Heart right ventricle (tissue), 16 donors: ENCODE measurements at regions not wholly inside any gene's neighbourhood (a gene's known extent, or its start where the extent isn't known, plus 50 kb on each side); places are given as distances from the start of the nearest gene placed in this dataset.

Source experiments
- ATAC-seq, 8 donors: fragments of 200-7000 bp; cut with Tn5 transposase; one replicate each; pipeline ENCODE4 v1.9.1; 2020; ENCODE audit warnings: mild to moderate bottlenecking in 8 of 8, moderate library complexity in 8 of 8, moderate number of reproducible peaks in 1 of 8
- DNase-seq, 2 donors: peaks; one replicate each; pipeline ENCODE4 v3.0.0-alpha.2; 2020
- H3K27ac ChIP-seq, 10 donors: fragments of 200-600 bp; sonication (generic) in 2 of 10; one replicate each; pipeline versions ENCODE4 v1.5.0 to v1.8.0; 2020 to 2022; ENCODE audit warnings: mild to moderate bottlenecking in 3 of 10
- H3K27me3 ChIP-seq, 7 donors: fragments of 200-600 bp; one replicate each; pipeline ENCODE4 v1.8.0; 2021 to 2022; ENCODE audit warnings: mild to moderate bottlenecking in 2 of 7
- H3K36me3 ChIP-seq, 9 donors: fragments of 200-600 bp; sonication (generic) in 1 of 9; one replicate each; pipeline versions ENCODE4 v1.5.0 to v1.8.0; 2020 to 2022; ENCODE audit warnings: mild to moderate bottlenecking in 2 of 9
- H3K4me1 ChIP-seq, 9 donors: fragments of 200-600 bp; sonication (generic) in 1 of 9; one replicate each; pipeline versions ENCODE4 v1.5.0 to v1.8.0; 2020 to 2022; ENCODE audit warnings: mild to moderate bottlenecking in 4 of 9
- H3K4me3 ChIP-seq, 10 donors: fragments of 200-600 bp; sonication (generic) in 2 of 10; one replicate each; pipeline versions ENCODE4 v1.5.0 to v1.8.0; 2020 to 2022; ENCODE audit warnings: mild to moderate bottlenecking in 7 of 10, moderate library complexity in 2 of 10
- H3K9me3 ChIP-seq, 11 donors: fragments of 200-600 bp in 10 of 11; sonication (generic) in 2 of 11; one replicate each; pipeline versions ENCODE4 v1.5.0 to v1.8.0; 2013 to 2022; ENCODE audit warnings: mild to moderate bottlenecking in 2 of 11, control low read depth in 1 of 11, moderate library complexity in 1 of 11
- CTCF ChIP-seq, 9 donors: fragments of 200-600 bp; sonication (generic) in 2 of 9; IDR thresholded peaks; one replicate each; pipeline versions ENCODE4 v1.5.0 to v1.8.0; 2021 to 2022; ENCODE audit warnings: antibody characterized with exemption in 9 of 9, mild to moderate bottlenecking in 5 of 9, moderate library complexity in 1 of 9
- WGBS, 2 donors: extraction: QIAGEN DNeasy Blood & Tissue Kit; methylation state at CpG; one replicate each; pipeline ENCODE4 v1.1.7; 2013; ENCODE audit warnings: inconsistent platforms in 1 of 2; 5-methylcytosine and 5-hydroxymethylcytosine counted together
- intact Hi-C, 10 donors: fragments of 100-400 bp; cut with DNase I; formaldehyde crosslinking; loops; one replicate each; pipeline versions ENCODE4 v1.11.1 to v1.14.2; 2022
- donor health status: Arrhythmogenic right ventricular cardiomyopathy.
- donor health status: ischemic (EF 13 %, LVEDD 7.1; RV severe dilation, severe dysfunction).
- donor health status: healthy with polysubstance abuse.
- donor health status: DM: no; HTN: yes; CAD: no.
- donor health status: DM: no; HTN: no; CAD: no.
- donor health status: ischemic (EF 25% LVEDD 6.9; RV normal size, moderate dysfunction).
- donor health status: ischemic (EF 25% LVEDD 5.7; RV mildly dilated, moderate dysfunction).
- donor health status: healthy.
- donor health status: DM: yes; HTN: yes; CAD: no.
- donor health status: Ischemic cardiomyopathy.
- donor health status: ischemic (EF 35%, LVEDD 5.7; RV mildly dilated, moderate dysfunction).
- donor health status: nonischemic (EF 11% LVEDD 7.7; RV severe dilation, severe dysfunction).
- donor health status: DM: yes; HTN: yes; CAD: no.
- donor health status: PGD.
- donor health status: ischemic (EF 29% LVEDD 5.4; RV normal size, mild dysfunction).
- donor health status: nonischemic (EF 23%, LVEDD 6.1; RV moderate dilation, normal function).

DNA sequence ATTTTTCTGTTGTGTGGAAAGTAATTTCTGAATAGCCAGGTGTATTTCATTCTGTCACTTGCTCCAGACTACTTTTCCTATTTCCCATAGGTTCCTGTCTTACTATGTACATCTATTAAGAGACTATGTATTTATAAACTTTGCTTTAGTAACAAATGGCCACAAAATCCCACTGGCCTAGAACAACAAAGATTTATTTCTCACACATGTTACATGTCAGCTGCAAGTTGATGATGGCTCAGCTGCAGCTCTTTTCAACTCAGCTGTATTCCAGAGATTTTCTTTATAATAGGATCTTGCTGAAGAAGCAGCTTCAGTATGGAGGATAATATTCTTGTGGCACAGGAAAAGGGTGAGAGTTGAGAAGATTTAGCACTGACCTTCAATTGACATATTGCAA is 539.6 kb upstream of the LRRC4C start:
- DNase-seq (no peak), ATAC-seq (no peak)
- H3K36me3 ChIP-seq: no peaks in the 10 kb centered on the region
- no peaks in the 10 kb centered on the region for H3K27me3 ChIP-seq
- peaks cover 0 to 11% (median 0%) of the 10 kb centered on the region in 11 donors for H3K9me3 ChIP-seq
- no peak for TF ChIP-seq CTCF (IDR thresholded peaks at IDR 0.05)
- no peak overlapping the region for H3K27ac ChIP-seq
- no peaks in the 10 kb centered on the region for H3K4me1 ChIP-seq
- intact Hi-C loops: no loop called here
- no peak overlapping the region for H3K4me3 ChIP-seq

DNA sequence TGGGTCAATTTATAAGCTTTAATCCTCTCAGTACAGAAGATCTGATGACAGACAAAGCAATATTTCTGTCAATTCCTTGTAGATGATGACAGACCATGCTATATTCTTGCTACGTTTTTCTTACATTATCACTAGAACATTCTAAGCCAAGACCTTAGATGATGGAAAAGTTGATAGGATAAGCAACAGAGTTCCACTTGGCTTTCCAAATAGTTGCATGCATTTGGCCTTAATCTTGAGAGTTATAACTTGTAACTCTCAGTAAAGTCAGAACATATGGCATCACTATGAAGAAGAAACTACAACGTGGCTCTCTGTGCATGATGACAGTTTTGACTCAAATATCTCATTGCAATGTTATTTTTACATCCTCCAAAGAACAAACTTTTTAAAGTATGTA is 544.3 kb upstream of the LRRC4C start:
- Histone ChIP-seq H3K27me3 (no peaks in the 10 kb centered on the region), H3K36me3 (no peaks in the 10 kb centered on the region), H3K4me1 (no peaks in the 10 kb centered on the region), H3K4me3 (no peak overlapping the region), H3K27ac (no peak overlapping the region), H3K9me3 (peaks cover 0 to 11% (median 0%) of the 10 kb centered on the region in 11 donors)
- ATAC-seq (no peak), DNase-seq (no peak)
- WGBS, 2 donors: 30 to 47% methylated on average over 2 of the region's 2 CpGs
- TF ChIP-seq CTCF (IDR thresholded peaks at IDR 0.05): no peak
- intact Hi-C loops: no loop called here

GRCh38 chr11:42006766-42007165 is 547.3 kb upstream of the LRRC4C start:
- Histone ChIP-seq H3K9me3 (peaks cover 0 to 11% (median 0%) of the 10 kb centered on the region in 11 donors), H3K4me3 (no peak overlapping the region), H3K36me3 (no peaks in the 10 kb centered on the region), H3K4me1 (no peaks in the 10 kb centered on the region), H3K27me3 (no peaks in the 10 kb centered on the region), H3K27ac (no peak overlapping the region)
- TF ChIP-seq CTCF (IDR thresholded peaks at IDR 0.05): no peak
- ATAC-seq (no peak), DNase-seq (no peak)
- 79 to 85% methylated on average over 1 of the region's 1 CpG for WGBS, 2 donors
- intact Hi-C loops: no loop called here

GRCh38 chr11:42012271-42012670 is 552.8 kb upstream of the LRRC4C start:
- no peak for TF ChIP-seq CTCF (IDR thresholded peaks at IDR 0.05)
- 66 to 71% methylated on average over 3 of the region's 3 CpGs for WGBS, 2 donors

More at GRCh38 chr11:42012271-42012670, 552.8 kb upstream of the LRRC4C start:
- Histone ChIP-seq H3K36me3 (no peaks in the 10 kb centered on the region), H3K27me3 (no peaks in the 10 kb centered on the region), H3K27ac (no peak overlapping the region), H3K9me3 (peaks cover 0 to 7% (median 0%) of the 10 kb centered on the region in 11 donors), H3K4me3 (no peak overlapping the region), H3K4me1 (no peaks in the 10 kb centered on the region)
- DNase-seq: no peak
- intact Hi-C loops: no loop called here
- no peak for ATAC-seq
